ENCODE measurements at regions not wholly inside any gene's neighbourhood (a gene's known extent, or its start where the extent isn't known, plus 50 kb on each side); places are given as distances from the start of the nearest gene placed in this dataset.

- Mint-ChIP-seq H3K27ac (no peak overlapping the region), H3K4me1 (ENCODE audit: low read depth) (no peaks in the 10 kb centered on the region), H3K36me3 (ENCODE audit: low read depth) (no peaks in the 10 kb centered on the region), H3K27me3 (ENCODE audit: insufficient read depth) (peaks cover 21% of the 10 kb centered on the region), H3K9me3 (peaks cover 4% of the 10 kb centered on the region), H3K4me3 (no peak overlapping the region)
- intact Hi-C loops (cut with micrococcal nuclease) = no loop called here
- no peak for DNase-seq (ENCODE audit: low spot score)
Observed at GRCh38 chr20:10724449-10725173, 50.8 kb upstream of the JAG1 start.

GRCh38 chr20:10728873-10729670, 55.3 kb upstream of the JAG1 start:
- Mint-ChIP-seq H3K4me1 (ENCODE audit: low read depth) (no peaks in the 10 kb centered on the region), H3K36me3 (ENCODE audit: low read depth) (no peaks in the 10 kb centered on the region), H3K9me3 (peaks cover 7% of the 10 kb centered on the region), H3K27me3 (ENCODE audit: insufficient read depth) (peaks cover 4% of the 10 kb centered on the region), H3K4me3 (no peak overlapping the region), H3K27ac (no peak overlapping the region)
- intact Hi-C loops (cut with micrococcal nuclease) = no loop called here
- no peak for DNase-seq (ENCODE audit: low spot score)

- intact Hi-C loops (cut with micrococcal nuclease) = no loop called here
- H3K27me3 Mint-ChIP-seq (ENCODE audit: insufficient read depth) = peaks cover 4% of the 10 kb centered on the region
- H3K4me3 Mint-ChIP-seq = no peak overlapping the region
- no peak overlapping the region for H3K27ac Mint-ChIP-seq
- no peaks in the 10 kb centered on the region for H3K4me1 Mint-ChIP-seq (ENCODE audit: low read depth)
- H3K9me3 Mint-ChIP-seq = peaks cover 7% of the 10 kb centered on the region
- no peaks in the 10 kb centered on the region for H3K36me3 Mint-ChIP-seq (ENCODE audit: low read depth)
- DNase-seq (ENCODE audit: low spot score) = no peak
Observed at GRCh38 chr20:10729785-10730184, 56.0 kb upstream of the JAG1 start.

GRCh38 chr20:10730629-10731183, 56.9 kb upstream of the JAG1 start:
- Mint-ChIP-seq H3K27me3 (ENCODE audit: insufficient read depth) (peaks cover 2% of the 10 kb centered on the region), H3K27ac (no peak overlapping the region), H3K4me3 (no peak overlapping the region), H3K4me1 (ENCODE audit: low read depth) (no peaks in the 10 kb centered on the region), H3K9me3 (peaks cover 7% of the 10 kb centered on the region), H3K36me3 (ENCODE audit: low read depth) (no peaks in the 10 kb centered on the region)
- DNase-seq (ENCODE audit: low spot score) = no peak
- intact Hi-C loops (cut with micrococcal nuclease) = no loop called here

- peaks cover 2% of the 10 kb centered on the region for H3K27me3 Mint-ChIP-seq (ENCODE audit: insufficient read depth)
- no peaks in the 10 kb centered on the region for H3K36me3 Mint-ChIP-seq (ENCODE audit: low read depth)
- peaks cover 7% of the 10 kb centered on the region for H3K9me3 Mint-ChIP-seq
- intact Hi-C loops (cut with micrococcal nuclease) = no loop called here
- H3K4me3 Mint-ChIP-seq = no peak overlapping the region
- H3K27ac Mint-ChIP-seq = no peak overlapping the region
- H3K4me1 Mint-ChIP-seq (ENCODE audit: low read depth) = no peaks in the 10 kb centered on the region
- DNase-seq (ENCODE audit: low spot score) = no peak
Observed at GRCh38 chr20:10731190-10731965, 57.6 kb upstream of the JAG1 start.

- Mint-ChIP-seq H3K36me3 (ENCODE audit: low read depth) (no peaks in the 10 kb centered on the region), H3K4me3 (no peak overlapping the region), H3K27me3 (ENCODE audit: insufficient read depth) (no peaks in the 10 kb centered on the region), H3K4me1 (ENCODE audit: low read depth) (no peaks in the 10 kb centered on the region), H3K27ac (no peak overlapping the region), H3K9me3 (peaks cover 7% of the 10 kb centered on the region)
- intact Hi-C loops (cut with micrococcal nuclease) = no loop called here
- DNase-seq (ENCODE audit: low spot score) = no peak
Observed at GRCh38 chr20:10733122-10733521, 59.3 kb upstream of the JAG1 start.

GRCh38 chr20:10735195-10735949, 61.6 kb upstream of the JAG1 start:
- intact Hi-C loops (cut with micrococcal nuclease) = no loop called here
- Mint-ChIP-seq H3K36me3 (ENCODE audit: low read depth) (no peaks in the 10 kb centered on the region), H3K4me1 (ENCODE audit: low read depth) (no peaks in the 10 kb centered on the region), H3K27ac (no peak overlapping the region), H3K4me3 (no peak overlapping the region), H3K27me3 (ENCODE audit: insufficient read depth) (peaks cover 6% of the 10 kb centered on the region), H3K9me3 (peaks cover 4% of the 10 kb centered on the region)
- DNase-seq (ENCODE audit: low spot score) = no peak

- intact Hi-C loops (cut with micrococcal nuclease) = no loop called here
- no peak for DNase-seq (ENCODE audit: low spot score)
- H3K9me3 Mint-ChIP-seq = no peaks in the 10 kb centered on the region
- no peak overlapping the region for H3K27ac Mint-ChIP-seq
- peaks cover 6% of the 10 kb centered on the region for H3K27me3 Mint-ChIP-seq (ENCODE audit: insufficient read depth)
- no peaks in the 10 kb centered on the region for H3K36me3 Mint-ChIP-seq (ENCODE audit: low read depth)
- H3K4me1 Mint-ChIP-seq (ENCODE audit: low read depth) = no peaks in the 10 kb centered on the region
- H3K4me3 Mint-ChIP-seq = no peak overlapping the region
Observed at GRCh38 chr20:10739134-10739533, 65.3 kb upstream of the JAG1 start.

GRCh38 chr20:10739566-10739965, 65.8 kb upstream of the JAG1 start:
- no peak overlapping the region for H3K27ac Mint-ChIP-seq
- H3K27me3 Mint-ChIP-seq (ENCODE audit: insufficient read depth) = peaks cover 6% of the 10 kb centered on the region
- no peaks in the 10 kb centered on the region for H3K9me3 Mint-ChIP-seq
- DNase-seq (ENCODE audit: low spot score) = no peak
- H3K4me1 Mint-ChIP-seq (ENCODE audit: low read depth) = no peaks in the 10 kb centered on the region
- H3K4me3 Mint-ChIP-seq = no peak overlapping the region
- no peaks in the 10 kb centered on the region for H3K36me3 Mint-ChIP-seq (ENCODE audit: low read depth)
- intact Hi-C loops (cut with micrococcal nuclease) = no loop called here

GRCh38 chr20:10741060-10741459, 67.3 kb upstream of the JAG1 start:
- Mint-ChIP-seq H3K27me3 (ENCODE audit: insufficient read depth) (peaks cover 6% of the 10 kb centered on the region), H3K27ac (no peak overlapping the region), H3K9me3 (no peaks in the 10 kb centered on the region), H3K36me3 (ENCODE audit: low read depth) (no peaks in the 10 kb centered on the region), H3K4me1 (ENCODE audit: low read depth) (no peaks in the 10 kb centered on the region), H3K4me3 (no peak overlapping the region)
- intact Hi-C loops (cut with micrococcal nuclease) = no loop called here
- no peak for DNase-seq (ENCODE audit: low spot score)

GRCh38 chr20:10745790-10746189, 72.0 kb upstream of the JAG1 start:
- H3K27me3 Mint-ChIP-seq (ENCODE audit: insufficient read depth) = peaks cover 3% of the 10 kb centered on the region
- intact Hi-C loops (cut with micrococcal nuclease) = no loop called here
- H3K4me3 Mint-ChIP-seq = no peak overlapping the region

GRCh38 chr20:10747019-10747418, 73.2 kb upstream of the JAG1 start:
- DNase-seq (ENCODE audit: low spot score) = no peak
- intact Hi-C loops (cut with micrococcal nuclease) = no loop called here

More at GRCh38 chr20:10745790-10746189, 72.0 kb upstream of the JAG1 start:
- H3K9me3 Mint-ChIP-seq = no peaks in the 10 kb centered on the region
- H3K4me1 Mint-ChIP-seq (ENCODE audit: low read depth) = no peaks in the 10 kb centered on the region
- no peaks in the 10 kb centered on the region for H3K36me3 Mint-ChIP-seq (ENCODE audit: low read depth)
- H3K27ac Mint-ChIP-seq = no peak overlapping the region
- no peak for DNase-seq (ENCODE audit: low spot score)

More at GRCh38 chr20:10747019-10747418, 73.2 kb upstream of the JAG1 start:
- Mint-ChIP-seq H3K4me1 (ENCODE audit: low read depth) (no peaks in the 10 kb centered on the region), H3K9me3 (no peaks in the 10 kb centered on the region), H3K36me3 (ENCODE audit: low read depth) (no peaks in the 10 kb centered on the region), H3K27me3 (ENCODE audit: insufficient read depth) (peaks cover 3% of the 10 kb centered on the region), H3K4me3 (no peak overlapping the region), H3K27ac (no peak overlapping the region)

Measured in activated T-helper 1 cell treated with anti-CD3 and anti-CD28 coated beads, Interleukin-12 subunit alpha, Interleukin-12 subunit beta, Interleukin-2, Interleukin-4 antibody, amounts not matched to agents 30 ng/mL and 10 ng/mL and 1 ng/mL, durations not matched to agents 14 hours and 24 hours and 36 hours (primary cell).